ENCODE measurements at regions not wholly inside any gene's neighbourhood (a gene's known extent, or its start where the extent isn't known, plus 50 kb on each side); places are given as distances from the start of the nearest gene placed in this dataset.

DNA sequence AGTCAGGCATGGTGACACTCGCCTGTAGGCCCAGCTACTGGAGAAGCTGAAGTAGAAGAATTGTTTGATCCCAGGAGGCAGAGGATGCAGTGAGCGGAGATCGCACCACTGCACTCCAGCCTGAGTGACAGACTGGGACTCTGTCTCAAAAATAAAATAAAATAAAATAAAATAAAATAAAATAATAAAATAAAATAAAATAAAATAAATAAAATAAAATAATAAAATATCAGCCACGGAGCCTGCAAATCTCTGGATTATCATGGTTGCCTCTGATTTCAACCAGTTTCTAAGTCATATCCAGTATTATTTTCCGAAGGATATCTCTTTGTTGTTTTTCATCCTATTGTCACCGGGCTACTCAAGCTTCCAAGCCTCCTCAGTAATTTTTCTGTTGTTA, 51.7 kb upstream of the FZD8 start:
- TF ChIP-seq, protein P1, sequence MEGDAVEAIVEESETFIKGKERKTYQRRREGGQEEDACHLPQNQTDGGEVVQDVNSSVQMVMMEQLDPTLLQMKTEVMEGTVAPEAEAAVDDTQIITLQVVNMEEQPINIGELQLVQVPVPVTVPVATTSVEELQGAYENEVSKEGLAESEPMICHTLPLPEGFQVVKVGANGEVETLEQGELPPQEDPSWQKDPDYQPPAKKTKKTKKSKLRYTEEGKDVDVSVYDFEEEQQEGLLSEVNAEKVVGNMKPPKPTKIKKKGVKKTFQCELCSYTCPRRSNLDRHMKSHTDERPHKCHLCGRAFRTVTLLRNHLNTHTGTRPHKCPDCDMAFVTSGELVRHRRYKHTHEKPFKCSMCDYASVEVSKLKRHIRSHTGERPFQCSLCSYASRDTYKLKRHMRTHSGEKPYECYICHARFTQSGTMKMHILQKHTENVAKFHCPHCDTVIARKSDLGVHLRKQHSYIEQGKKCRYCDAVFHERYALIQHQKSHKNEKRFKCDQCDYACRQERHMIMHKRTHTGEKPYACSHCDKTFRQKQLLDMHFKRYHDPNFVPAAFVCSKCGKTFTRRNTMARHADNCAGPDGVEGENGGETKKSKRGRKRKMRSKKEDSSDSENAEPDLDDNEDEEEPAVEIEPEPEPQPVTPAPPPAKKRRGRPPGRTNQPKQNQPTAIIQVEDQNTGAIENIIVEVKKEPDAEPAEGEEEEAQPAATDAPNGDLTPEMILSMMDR (IDR thresholded peaks at IDR 0.05; ENCODE audit: insufficient read depth, low read length, poor library complexity, severe bottlenecking) = no peak
- DNase-seq (ENCODE audit: low read depth) = no peak
- H3K4me3 ChIP-seq (ENCODE audit: low read depth, low read length) = no peak overlapping the region
- no peaks in the 10 kb centered on the region for H3K36me3 ChIP-seq (ENCODE audit: control insufficient read depth, insufficient read depth, low read length)
- no peaks in the 10 kb centered on the region for H3K27me3 ChIP-seq (ENCODE audit: control insufficient read depth, insufficient read depth, low read length)

Measured in kidney epithelial cell (primary cell).